Fibroblast of the aortic adventitia (primary cell): ENCODE measurements at regions not wholly inside any gene's neighbourhood (a gene's known extent, or its start where the extent isn't known, plus 50 kb on each side); places are given as distances from the start of the nearest gene placed in this dataset.
A peak's percentile ranks its signal among the peaks of the same experiment; 100 is the strongest.
"Not testable (repeated sequence)": the region's sequence is repeated elsewhere in the genome, so short reads cannot be mapped to it uniquely, and the experiment has no call there.

Source experiments
- DNase-seq: peaks from one replicate; pipeline ENCODE4 v3.0.0-alpha.2; 2010; ENCODE audit warnings: low read depth
- H3K4me3 ChIP-seq: 2 replicates; pipeline ENCODE4 v1.5.1; 2011; ENCODE audit warnings: low read depth, mild to moderate bottlenecking, control low read depth, low read length, moderate library complexity
- TF ChIP-seq, protein P1 (sequence below): IDR thresholded peaks from 2 replicates; pipeline ENCODE4 v1.5.1; 2011; ENCODE audit warnings: mild to moderate bottlenecking, low read length, control low read depth, inconsistent platforms; ENCODE audit not compliant: insufficient read depth

DNA sequence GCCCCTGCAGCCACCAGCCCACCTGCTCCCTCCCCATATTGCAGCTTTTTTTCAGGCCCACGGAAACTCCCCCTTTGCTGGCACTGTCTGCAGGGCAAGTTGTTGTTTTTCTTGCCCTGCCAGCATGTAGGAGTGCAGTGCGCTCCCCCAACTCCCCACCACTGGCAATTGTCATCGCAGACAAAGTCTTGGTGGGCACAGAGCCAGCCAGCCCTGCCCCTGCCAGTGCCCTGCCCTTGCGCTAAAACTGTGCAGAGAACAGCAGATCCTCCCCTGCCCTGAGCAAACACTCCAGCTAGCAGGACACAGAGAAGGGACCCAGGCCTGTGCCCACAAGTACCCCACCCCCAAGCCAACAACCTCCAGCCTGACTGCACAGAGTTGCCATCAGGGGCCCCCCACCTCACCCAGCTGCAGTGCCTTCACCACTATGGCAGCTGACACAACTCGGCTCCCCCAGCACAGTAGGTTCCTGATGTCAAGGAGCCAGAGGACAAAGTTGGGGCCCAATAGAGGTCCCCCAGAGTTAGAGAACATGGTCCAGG is 158.1 kb upstream of the ARHGAP42 start:
- TF ChIP-seq, protein P1, sequence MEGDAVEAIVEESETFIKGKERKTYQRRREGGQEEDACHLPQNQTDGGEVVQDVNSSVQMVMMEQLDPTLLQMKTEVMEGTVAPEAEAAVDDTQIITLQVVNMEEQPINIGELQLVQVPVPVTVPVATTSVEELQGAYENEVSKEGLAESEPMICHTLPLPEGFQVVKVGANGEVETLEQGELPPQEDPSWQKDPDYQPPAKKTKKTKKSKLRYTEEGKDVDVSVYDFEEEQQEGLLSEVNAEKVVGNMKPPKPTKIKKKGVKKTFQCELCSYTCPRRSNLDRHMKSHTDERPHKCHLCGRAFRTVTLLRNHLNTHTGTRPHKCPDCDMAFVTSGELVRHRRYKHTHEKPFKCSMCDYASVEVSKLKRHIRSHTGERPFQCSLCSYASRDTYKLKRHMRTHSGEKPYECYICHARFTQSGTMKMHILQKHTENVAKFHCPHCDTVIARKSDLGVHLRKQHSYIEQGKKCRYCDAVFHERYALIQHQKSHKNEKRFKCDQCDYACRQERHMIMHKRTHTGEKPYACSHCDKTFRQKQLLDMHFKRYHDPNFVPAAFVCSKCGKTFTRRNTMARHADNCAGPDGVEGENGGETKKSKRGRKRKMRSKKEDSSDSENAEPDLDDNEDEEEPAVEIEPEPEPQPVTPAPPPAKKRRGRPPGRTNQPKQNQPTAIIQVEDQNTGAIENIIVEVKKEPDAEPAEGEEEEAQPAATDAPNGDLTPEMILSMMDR: no peak
- no peak for DNase-seq
- H3K4me3 ChIP-seq: no peak overlapping the region

DNA sequence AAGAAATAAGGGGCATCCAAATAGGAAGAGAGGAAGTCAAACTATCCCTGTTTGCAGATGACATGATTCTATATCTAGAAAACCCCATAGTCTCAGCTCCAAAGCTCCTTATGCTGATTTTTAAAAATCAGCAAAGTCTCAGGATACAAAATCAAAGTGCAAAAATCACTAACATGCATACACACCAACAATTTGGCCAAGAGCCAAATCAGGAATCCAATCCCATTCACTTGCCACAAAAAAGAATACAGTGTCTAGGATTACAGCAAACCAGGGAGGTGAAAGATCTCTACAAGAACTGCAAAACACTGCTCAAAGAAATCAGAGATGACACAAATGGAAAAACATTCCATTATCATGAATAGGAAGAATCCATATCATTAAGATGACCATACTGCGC is 155.8 kb upstream of the ARHGAP42 start:
- H3K4me3 ChIP-seq, DNase-seq: not testable (repeated sequence)

DNA sequence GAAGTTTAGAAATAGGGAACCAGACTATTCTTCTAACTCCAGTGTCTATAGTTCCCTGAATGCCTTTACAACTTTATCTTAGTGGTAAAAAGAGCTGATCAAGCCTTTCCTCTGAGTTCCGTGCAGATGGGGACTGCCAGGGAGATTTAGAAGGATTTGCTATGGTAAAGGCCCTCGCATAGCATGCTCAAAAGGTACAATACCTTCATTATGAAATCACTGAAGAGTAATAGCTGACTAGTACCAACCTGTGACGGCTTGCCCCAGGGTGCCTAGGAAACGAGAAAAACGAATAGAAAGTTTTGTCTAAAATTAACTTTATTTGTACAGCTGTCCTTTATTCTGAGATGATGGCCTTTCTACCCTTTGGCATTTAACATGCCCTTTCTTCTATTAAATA is 150.1 kb upstream of the ARHGAP42 start:
- TF ChIP-seq, protein P1: no peak
- H3K4me3 ChIP-seq: no peak overlapping the region
- no peak for DNase-seq

DNA sequence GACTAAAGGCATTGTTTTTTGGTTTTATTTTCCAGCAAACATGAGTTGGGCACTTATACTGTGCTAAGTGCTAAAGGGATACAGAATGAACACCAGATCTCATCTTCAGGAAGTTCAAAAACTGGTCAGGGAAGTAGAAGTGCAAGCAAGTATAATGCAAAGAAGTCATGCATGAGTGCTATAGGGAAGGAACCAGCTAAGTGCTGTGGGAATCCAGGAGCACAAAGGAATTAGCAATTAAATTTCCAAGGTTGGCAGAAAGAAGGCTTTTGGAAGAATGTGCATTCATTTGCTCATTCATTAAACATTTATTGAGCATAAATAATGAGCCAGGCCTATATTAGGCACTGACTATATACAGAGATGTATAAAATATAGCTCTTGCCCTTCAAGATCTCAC is 143.7 kb upstream of the ARHGAP42 start:
- DNase-seq: no peak
- no peak overlapping the region for H3K4me3 ChIP-seq
- TF ChIP-seq, protein P1: no peak

DNA sequence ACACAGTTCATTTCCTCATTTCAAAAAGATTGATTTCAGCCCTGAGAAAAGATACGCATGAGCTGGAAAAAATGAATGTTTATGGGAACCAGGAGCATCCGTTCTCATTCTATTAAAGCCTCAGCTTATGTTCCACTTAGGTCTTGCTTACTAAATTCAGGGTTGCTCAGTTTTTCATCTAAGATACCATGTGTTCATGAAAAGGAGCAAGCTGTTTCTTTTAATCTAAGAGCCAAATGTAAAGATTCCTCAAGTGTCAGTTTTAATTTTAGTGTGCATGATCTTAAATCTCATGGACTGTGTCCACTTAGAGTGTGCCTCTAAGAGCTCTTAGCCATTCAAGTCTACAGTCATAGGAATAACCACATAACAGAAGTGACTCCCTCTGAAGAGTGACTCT is 141.5 kb upstream of the ARHGAP42 start:
- TF ChIP-seq, protein P1: no peak
- H3K4me3 ChIP-seq: no peak overlapping the region
- no peak for DNase-seq

DNA sequence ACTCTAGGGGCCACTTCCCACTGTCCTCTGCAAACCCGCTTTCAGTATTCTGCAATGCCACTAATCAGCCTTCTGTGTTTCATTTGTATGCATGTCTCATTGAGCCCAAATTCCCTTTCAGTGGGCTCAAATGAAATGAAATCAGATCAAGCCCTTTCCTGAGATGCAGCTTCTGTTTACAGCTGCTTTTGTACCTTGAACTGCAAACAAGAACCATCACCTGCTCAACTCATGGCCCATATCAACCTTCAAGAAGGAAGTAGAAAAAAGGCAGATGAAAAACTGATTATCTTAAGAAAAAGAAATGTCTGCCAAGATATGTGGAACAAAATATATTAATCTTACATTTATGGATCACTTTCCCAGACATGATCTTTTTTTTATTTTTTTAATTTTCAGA is 141.1 kb upstream of the ARHGAP42 start:
- TF ChIP-seq, protein P1: no peak
- no peak overlapping the region for H3K4me3 ChIP-seq
- no peak for DNase-seq

DNA sequence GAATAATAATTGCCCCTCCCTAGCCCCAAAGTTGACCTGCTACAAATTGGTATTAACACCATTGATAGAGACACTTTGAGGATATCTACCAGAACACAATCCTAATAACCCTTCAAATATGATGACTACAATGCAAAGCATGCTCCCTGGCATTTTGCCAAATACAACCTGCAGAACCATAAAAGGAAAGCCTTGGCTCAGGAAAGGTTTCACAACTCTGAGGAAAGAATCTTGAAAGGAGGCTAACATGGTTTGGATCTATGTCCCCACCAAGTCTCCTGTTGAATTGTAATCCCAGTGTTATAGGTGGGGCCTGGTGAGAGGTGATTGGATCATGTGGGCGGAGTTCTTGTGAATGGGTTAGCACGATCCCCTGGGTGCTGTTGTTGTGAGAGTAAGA is 140.4 kb upstream of the ARHGAP42 start:
- peak; percentile 32 for DNase-seq
- no peak overlapping the region for H3K4me3 ChIP-seq
- TF ChIP-seq, protein P1: no peak
